ENCODE measurements at regions not wholly inside any gene's neighbourhood (a gene's known extent, or its start where the extent isn't known, plus 50 kb on each side); places are given as distances from the start of the nearest gene placed in this dataset.

DNA sequence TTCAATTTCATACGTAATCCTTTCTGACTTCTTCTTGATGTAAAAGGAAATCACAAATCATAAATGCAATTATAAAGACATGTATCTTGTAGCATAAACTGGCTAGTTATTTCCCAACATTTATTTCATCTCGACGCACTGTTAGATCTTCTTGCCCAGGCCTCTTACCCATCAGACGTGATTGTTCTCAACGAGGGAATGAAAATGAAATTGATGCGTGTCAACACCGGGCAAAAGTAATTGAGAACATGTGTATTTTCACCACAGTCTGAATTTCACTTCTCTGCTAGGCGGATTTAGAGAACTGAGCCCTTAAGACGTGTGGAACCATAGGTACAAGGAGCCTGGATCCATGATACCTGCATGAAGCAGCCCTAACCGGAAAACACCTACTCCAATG, 519.7 kb downstream of the KCNT2 start:
- TF ChIP-seq, protein P1, sequence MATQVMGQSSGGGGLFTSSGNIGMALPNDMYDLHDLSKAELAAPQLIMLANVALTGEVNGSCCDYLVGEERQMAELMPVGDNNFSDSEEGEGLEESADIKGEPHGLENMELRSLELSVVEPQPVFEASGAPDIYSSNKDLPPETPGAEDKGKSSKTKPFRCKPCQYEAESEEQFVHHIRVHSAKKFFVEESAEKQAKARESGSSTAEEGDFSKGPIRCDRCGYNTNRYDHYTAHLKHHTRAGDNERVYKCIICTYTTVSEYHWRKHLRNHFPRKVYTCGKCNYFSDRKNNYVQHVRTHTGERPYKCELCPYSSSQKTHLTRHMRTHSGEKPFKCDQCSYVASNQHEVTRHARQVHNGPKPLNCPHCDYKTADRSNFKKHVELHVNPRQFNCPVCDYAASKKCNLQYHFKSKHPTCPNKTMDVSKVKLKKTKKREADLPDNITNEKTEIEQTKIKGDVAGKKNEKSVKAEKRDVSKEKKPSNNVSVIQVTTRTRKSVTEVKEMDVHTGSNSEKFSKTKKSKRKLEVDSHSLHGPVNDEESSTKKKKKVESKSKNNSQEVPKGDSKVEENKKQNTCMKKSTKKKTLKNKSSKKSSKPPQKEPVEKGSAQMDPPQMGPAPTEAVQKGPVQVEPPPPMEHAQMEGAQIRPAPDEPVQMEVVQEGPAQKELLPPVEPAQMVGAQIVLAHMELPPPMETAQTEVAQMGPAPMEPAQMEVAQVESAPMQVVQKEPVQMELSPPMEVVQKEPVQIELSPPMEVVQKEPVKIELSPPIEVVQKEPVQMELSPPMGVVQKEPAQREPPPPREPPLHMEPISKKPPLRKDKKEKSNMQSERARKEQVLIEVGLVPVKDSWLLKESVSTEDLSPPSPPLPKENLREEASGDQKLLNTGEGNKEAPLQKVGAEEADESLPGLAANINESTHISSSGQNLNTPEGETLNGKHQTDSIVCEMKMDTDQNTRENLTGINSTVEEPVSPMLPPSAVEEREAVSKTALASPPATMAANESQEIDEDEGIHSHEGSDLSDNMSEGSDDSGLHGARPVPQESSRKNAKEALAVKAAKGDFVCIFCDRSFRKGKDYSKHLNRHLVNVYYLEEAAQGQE (IDR thresholded peaks at IDR 0.05; ENCODE audit: insufficient read depth in 1 of 2, low read depth in 2 of 2, low read length in 2 of 2) = no peak
- no peak for TF ChIP-seq TAF1 (IDR thresholded peaks at IDR 0.05; ENCODE audit: borderline replicate concordance, insufficient read depth, low read length)
- no peak for TF ChIP-seq POLR2AphosphoS5 (IDR thresholded peaks at IDR 0.05; ENCODE audit: low read depth, low read length)
- no peak for TF ChIP-seq SIN3A (IDR thresholded peaks at IDR 0.05; ENCODE audit: borderline replicate concordance, insufficient read depth, low read length)
- no peak for TF ChIP-seq FOXP2 (optimal IDR thresholded peaks at IDR 0.05; ENCODE audit: borderline replicate concordance, extremely low read depth, extremely low read length, insufficient read depth)
